ENCODE measurements at regions not wholly inside any gene's neighbourhood (a gene's known extent, or its start where the extent isn't known, plus 50 kb on each side); places are given as distances from the start of the nearest gene placed in this dataset.

GRCh38 chr4:3371033-3372001 is 70.5 kb upstream of the HGFAC start:
- TF ChIP-seq RARB (CRISPR knock-in tag; IDR thresholded peaks at IDR 0.05) (no peak), TSHZ2 (CRISPR knock-in tag; IDR thresholded peaks at IDR 0.05) (no peak), PPARA (CRISPR knock-in tag; IDR thresholded peaks at IDR 0.05; ENCODE audit: borderline replicate concordance) (no peak), ZFP3 (CRISPR knock-in tag; IDR thresholded peaks at IDR 0.05) (no peak), ZNF565 (CRISPR knock-in tag; conservative IDR thresholded peaks at IDR 0.05; ENCODE audit: low read depth) (no peak), ZFP30 (CRISPR knock-in tag; IDR thresholded peaks at IDR 0.05) (no peak), ZNF70 (CRISPR knock-in tag; IDR thresholded peaks at IDR 0.05) (no peak), BACH2 (CRISPR knock-in tag; IDR thresholded peaks at IDR 0.05; ENCODE audit: borderline replicate concordance) (no peak), OSR1 (CRISPR knock-in tag; IDR thresholded peaks at IDR 0.05) (no peak), TOX (CRISPR knock-in tag; IDR thresholded peaks at IDR 0.05; ENCODE audit: borderline replicate concordance) (no peak), ZNF8 (CRISPR knock-in tag; IDR thresholded peaks at IDR 0.05) (no peak), ESRRG (CRISPR knock-in tag; IDR thresholded peaks at IDR 0.05) (no peak), TCF4 (CRISPR knock-in tag; IDR thresholded peaks at IDR 0.05; ENCODE audit: borderline replicate concordance) (no peak)
- TF ChIP-seq, protein P1, sequence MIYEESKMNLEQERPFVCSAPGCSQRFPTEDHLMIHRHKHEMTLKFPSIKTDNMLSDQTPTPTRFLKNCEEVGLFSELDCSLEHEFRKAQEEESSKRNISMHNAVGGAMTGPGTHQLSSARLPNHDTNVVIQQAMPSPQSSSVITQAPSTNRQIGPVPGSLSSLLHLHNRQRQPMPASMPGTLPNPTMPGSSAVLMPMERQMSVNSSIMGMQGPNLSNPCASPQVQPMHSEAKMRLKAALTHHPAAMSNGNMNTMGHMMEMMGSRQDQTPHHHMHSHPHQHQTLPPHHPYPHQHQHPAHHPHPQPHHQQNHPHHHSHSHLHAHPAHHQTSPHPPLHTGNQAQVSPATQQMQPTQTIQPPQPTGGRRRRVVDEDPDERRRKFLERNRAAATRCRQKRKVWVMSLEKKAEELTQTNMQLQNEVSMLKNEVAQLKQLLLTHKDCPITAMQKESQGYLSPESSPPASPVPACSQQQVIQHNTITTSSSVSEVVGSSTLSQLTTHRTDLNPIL (CRISPR knock-in tag; IDR thresholded peaks at IDR 0.05; ENCODE audit: low read depth): no peak
- TF ChIP-seq, protein P2, sequence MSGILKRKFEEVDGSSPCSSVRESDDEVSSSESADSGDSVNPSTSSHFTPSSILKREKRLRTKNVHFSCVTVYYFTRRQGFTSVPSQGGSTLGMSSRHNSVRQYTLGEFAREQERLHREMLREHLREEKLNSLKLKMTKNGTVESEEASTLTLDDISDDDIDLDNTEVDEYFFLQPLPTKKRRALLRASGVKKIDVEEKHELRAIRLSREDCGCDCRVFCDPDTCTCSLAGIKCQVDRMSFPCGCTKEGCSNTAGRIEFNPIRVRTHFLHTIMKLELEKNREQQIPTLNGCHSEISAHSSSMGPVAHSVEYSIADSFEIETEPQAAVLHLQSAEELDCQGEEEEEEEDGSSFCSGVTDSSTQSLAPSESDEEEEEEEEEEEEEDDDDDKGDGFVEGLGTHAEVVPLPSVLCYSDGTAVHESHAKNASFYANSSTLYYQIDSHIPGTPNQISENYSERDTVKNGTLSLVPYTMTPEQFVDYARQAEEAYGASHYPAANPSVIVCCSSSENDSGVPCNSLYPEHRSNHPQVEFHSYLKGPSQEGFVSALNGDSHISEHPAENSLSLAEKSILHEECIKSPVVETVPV (CRISPR knock-in tag; IDR thresholded peaks at IDR 0.05): no peak
- TF ChIP-seq, protein P3, sequence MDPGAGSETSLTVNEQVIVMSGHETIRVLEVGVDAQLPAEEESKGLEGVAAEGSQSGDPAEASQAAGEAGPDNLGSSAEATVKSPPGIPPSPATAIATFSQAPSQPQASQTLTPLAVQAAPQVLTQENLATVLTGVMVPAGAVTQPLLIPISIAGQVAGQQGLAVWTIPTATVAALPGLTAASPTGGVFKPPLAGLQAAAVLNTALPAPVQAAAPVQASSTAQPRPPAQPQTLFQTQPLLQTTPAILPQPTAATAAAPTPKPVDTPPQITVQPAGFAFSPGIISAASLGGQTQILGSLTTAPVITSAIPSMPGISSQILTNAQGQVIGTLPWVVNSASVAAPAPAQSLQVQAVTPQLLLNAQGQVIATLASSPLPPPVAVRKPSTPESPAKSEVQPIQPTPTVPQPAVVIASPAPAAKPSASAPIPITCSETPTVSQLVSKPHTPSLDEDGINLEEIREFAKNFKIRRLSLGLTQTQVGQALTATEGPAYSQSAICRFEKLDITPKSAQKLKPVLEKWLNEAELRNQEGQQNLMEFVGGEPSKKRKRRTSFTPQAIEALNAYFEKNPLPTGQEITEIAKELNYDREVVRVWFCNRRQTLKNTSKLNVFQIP (CRISPR knock-in tag; IDR thresholded peaks at IDR 0.05; ENCODE audit: borderline replicate concordance, low read depth): no peak
- no peak for ATAC-seq

DNA sequence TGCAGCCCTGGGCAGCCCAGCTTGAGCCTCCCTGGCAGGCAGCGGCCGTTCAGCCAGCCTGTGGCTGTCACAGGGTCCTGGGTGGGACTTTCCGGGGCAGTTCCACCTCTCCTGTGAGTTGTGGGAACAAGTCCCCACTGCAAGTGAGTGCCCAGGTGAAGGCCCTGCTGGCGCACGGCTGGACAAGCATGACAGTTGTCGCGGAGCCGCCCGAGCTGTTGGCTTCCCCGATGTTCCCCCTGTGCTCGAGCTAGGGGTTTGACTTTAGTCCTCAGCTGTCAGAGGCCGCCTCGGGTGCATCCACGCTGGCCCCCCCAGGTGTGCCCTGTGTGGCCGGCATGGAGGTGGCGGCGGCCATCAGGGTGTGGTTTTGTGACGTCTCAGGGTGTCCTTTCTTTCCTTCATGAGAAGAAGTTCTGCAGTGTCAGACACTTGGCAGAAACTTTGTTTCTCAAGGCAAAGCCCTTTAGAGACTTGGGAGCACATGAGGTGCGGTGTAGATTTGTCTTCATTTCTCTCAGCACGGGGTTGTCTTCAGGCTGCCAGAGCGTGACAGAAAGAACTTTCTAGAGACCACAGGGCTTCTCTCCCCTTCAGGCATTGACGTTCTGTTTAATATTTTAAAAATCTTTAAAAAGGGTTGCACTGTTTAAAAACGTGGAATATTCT is 69.4 kb upstream of the HGFAC start:
- no peak for TF ChIP-seq TSHZ2 (CRISPR knock-in tag; IDR thresholded peaks at IDR 0.05)
- TF ChIP-seq ZNF565 (CRISPR knock-in tag; conservative IDR thresholded peaks at IDR 0.05; ENCODE audit: low read depth): no peak
- no peak for TF ChIP-seq GLIS3 (CRISPR knock-in tag; IDR thresholded peaks at IDR 0.05)
- no peak for TF ChIP-seq SNAI2 (CRISPR knock-in tag; IDR thresholded peaks at IDR 0.05)
- TF ChIP-seq, protein P2 (CRISPR knock-in tag; IDR thresholded peaks at IDR 0.05): no peak
- no peak for TF ChIP-seq TCF4 (CRISPR knock-in tag; IDR thresholded peaks at IDR 0.05; ENCODE audit: borderline replicate concordance)
- TF ChIP-seq PATZ1 (CRISPR knock-in tag; IDR thresholded peaks at IDR 0.05; ENCODE audit: borderline replicate concordance): no peak
- TF ChIP-seq CSDC2 (CRISPR knock-in tag; IDR thresholded peaks at IDR 0.05): no peak
- no peak for TF ChIP-seq ISL1 (CRISPR knock-in tag; IDR thresholded peaks at IDR 0.05)
- no peak for TF ChIP-seq ZNF8 (CRISPR knock-in tag; IDR thresholded peaks at IDR 0.05)
- ATAC-seq: no peak
